Suppressor macrophage (primary cell): ENCODE measurements at regions not wholly inside any gene's neighbourhood (a gene's known extent, or its start where the extent isn't known, plus 50 kb on each side); places are given as distances from the start of the nearest gene placed in this dataset.
A peak's percentile ranks its signal among the peaks of the same experiment; 100 is the strongest.

Experiments
- DNase-seq, 4 experiments: peaks; one replicate each; pipeline ENCODE4 v3.0.0-alpha.2; 2020 to 2022

GRCh38 chr1:218642033-218642948 lies 297.2 kb downstream of the TGFB2 start:
- no peak for DNase-seq

- DNase-seq, result no peak
Measured at GRCh38 chr1:218643281-218643680, 298.1 kb downstream of the TGFB2 start.

- DNase-seq, result no peak
Measured at GRCh38 chr1:218643926-218644325, 298.8 kb downstream of the TGFB2 start.

- DNase-seq, result no peak
Measured at GRCh38 chr1:218646288-218646687, 301.2 kb downstream of the TGFB2 start.

GRCh38 chr1:218656301-218657037 lies 311.3 kb downstream of the TGFB2 start:
- no peak for DNase-seq

- no peak for DNase-seq
Measured at GRCh38 chr1:218658269-218658668, 313.1 kb downstream of the TGFB2 start.

GRCh38 chr1:218658899-218659298 lies 313.8 kb downstream of the TGFB2 start:
- no peak for DNase-seq

- DNase-seq, result no peak
Measured at GRCh38 chr1:218659911-218660677, 315.0 kb downstream of the TGFB2 start.

GRCh38 chr1:218660678-218661053 lies 315.5 kb downstream of the TGFB2 start:
- DNase-seq, result no peak

GRCh38 chr1:218661411-218661810 lies 316.3 kb downstream of the TGFB2 start:
- DNase-seq, result no peak

- no peak for DNase-seq
Measured at GRCh38 chr1:218664385-218665170, 319.4 kb downstream of the TGFB2 start.

GRCh38 chr1:218665221-218665620 lies 320.1 kb downstream of the TGFB2 start:
- DNase-seq, result no peak

- no peak for DNase-seq
Measured at GRCh38 chr1:218666263-218666662, 321.1 kb downstream of the TGFB2 start.

GRCh38 chr1:218667781-218668516 lies 322.8 kb downstream of the TGFB2 start:
- no peak for DNase-seq

- no peak for DNase-seq
Measured at GRCh38 chr1:218669431-218669830, 324.3 kb downstream of the TGFB2 start.

GRCh38 chr1:218670875-218671274 lies 325.7 kb downstream of the TGFB2 start:
- no peak for DNase-seq

- DNase-seq, result no peak
Measured at GRCh38 chr1:218671573-218671972, 326.4 kb downstream of the TGFB2 start.

GRCh38 chr1:218673170-218673569 lies 328.0 kb downstream of the TGFB2 start:
- no peak for DNase-seq

GRCh38 chr1:218674280-218674773 lies 329.2 kb downstream of the TGFB2 start:
- DNase-seq, result peak; percentile 63 to 78 (median 68)

- no peak for DNase-seq
Measured at GRCh38 chr1:218677026-218677425, 331.9 kb downstream of the TGFB2 start.

- no peak for DNase-seq
Measured at GRCh38 chr1:218679391-218679790, 334.3 kb downstream of the TGFB2 start.
